ENCODE measurements at regions not wholly inside any gene's neighbourhood (a gene's known extent, or its start where the extent isn't known, plus 50 kb on each side); places are given as distances from the start of the nearest gene placed in this dataset.

- TF ChIP-seq ATF3 (IDR thresholded peaks at IDR 0.05; ENCODE audit: borderline replicate concordance, extremely low read depth, low read depth, low read length) (no peak), RELB (IDR thresholded peaks at IDR 0.05; ENCODE audit: low read depth) (peak; percentile 89), POU2F2 (IDR thresholded peaks at IDR 0.05; ENCODE audit: borderline replicate concordance, low read depth, low read length) (no peak), YY1 (IDR thresholded peaks at IDR 0.05; ENCODE audit: low read depth, low read length) (no peak), ZSCAN29 (IDR thresholded peaks at IDR 0.05) (no peak), SPI1 (IDR thresholded peaks at IDR 0.05; ENCODE audit: borderline replicate concordance, insufficient read depth, low read depth, low read length) (peak; percentile 47; the same call in 1 of the 2 replicates), CHD1 (IDR thresholded peaks at IDR 0.05; ENCODE audit: low read depth, low read length) (no peak), RAD21 (IDR thresholded peaks at IDR 0.05; ENCODE audit: insufficient read depth, low read depth, low read length) (no peak), HSF1 (IDR thresholded peaks at IDR 0.05; ENCODE audit: low read depth, low read length) (no peak), NR2C2 (IDR thresholded peaks at IDR 0.05; ENCODE audit: borderline replicate concordance, control insufficient read depth, insufficient read length, low read depth) (no peak), ATF2 (IDR thresholded peaks at IDR 0.05; ENCODE audit: low read length) (no peak), MXI1 (IDR thresholded peaks at IDR 0.05; ENCODE audit: low read depth, low read length) (no peak), MYC (IDR thresholded peaks at IDR 0.05; ENCODE audit: insufficient read depth, insufficient read length, insufficient replicate concordance, low read length, severe bottlenecking) (no peak), HCFC1 (IDR thresholded peaks at IDR 0.05; ENCODE audit: low read length) (no peak), NFYA (IDR thresholded peaks at IDR 0.05; ENCODE audit: borderline replicate concordance, low read depth, low read length) (no peak), CTCF (IDR thresholded peaks at IDR 0.05 in 2 of 3, conservative IDR thresholded peaks at IDR 0.05 in 1 of 3; ENCODE audit: control insufficient read depth in 2 of 3, extremely low read depth in 1 of 3, insufficient read depth in 1 of 3, low read depth in 3 of 3, low read length in 3 of 3) (no peak), ZBTB4 (CRISPR knock-in tag; IDR thresholded peaks at IDR 0.05) (no peak), FOS (IDR thresholded peaks at IDR 0.05; ENCODE audit: borderline replicate concordance, extremely low read depth, insufficient read length) (no peak), MEF2B (IDR thresholded peaks at IDR 0.05; ENCODE audit: partially characterized antibody, poor library complexity, severe bottlenecking) (no peak), LARP7 (IDR thresholded peaks at IDR 0.05) (no peak)
Observed at GRCh38 chr12:92553389-92553788, 149.4 kb upstream of the PLEKHG7 start (continued).

Measured in GM12878 (cell line).